ENCODE measurements at regions not wholly inside any gene's neighbourhood (a gene's known extent, or its start where the extent isn't known, plus 50 kb on each side); places are given as distances from the start of the nearest gene placed in this dataset.

DNA sequence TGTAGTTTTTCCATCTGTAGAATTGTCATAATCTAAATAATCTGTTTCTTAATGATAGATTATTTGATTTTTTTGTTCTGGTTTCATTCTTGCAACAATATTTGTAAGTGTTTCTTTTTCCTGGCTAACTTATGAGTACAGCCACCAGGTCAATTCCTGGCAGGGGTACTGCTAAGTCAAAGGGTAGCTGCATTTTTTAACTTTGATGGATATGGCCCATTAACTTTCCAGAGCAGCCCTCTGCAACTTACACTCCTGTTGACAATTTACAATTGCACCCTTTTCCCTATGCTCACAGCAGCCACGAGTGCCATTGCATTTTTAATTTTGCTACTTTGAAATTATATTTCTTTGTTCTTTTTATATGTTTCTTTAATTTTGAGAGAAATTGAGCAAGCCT is 209.3 kb upstream of the CST7 start:
- DNase-seq (no peak), ATAC-seq (no peak)
- no peaks in the 10 kb centered on the region for H3K36me3 ChIP-seq (ENCODE audit: low read depth)
- no peaks in the 10 kb centered on the region for H3K9me3 ChIP-seq
- no peaks in the 10 kb centered on the region for H3K4me1 ChIP-seq (ENCODE audit: low read depth)
- no peak overlapping the region for H3K4me3 ChIP-seq
- intact Hi-C loops (cut with DNase I, micrococcal nuclease) = no loop called here
- TF ChIP-seq, protein P1, sequence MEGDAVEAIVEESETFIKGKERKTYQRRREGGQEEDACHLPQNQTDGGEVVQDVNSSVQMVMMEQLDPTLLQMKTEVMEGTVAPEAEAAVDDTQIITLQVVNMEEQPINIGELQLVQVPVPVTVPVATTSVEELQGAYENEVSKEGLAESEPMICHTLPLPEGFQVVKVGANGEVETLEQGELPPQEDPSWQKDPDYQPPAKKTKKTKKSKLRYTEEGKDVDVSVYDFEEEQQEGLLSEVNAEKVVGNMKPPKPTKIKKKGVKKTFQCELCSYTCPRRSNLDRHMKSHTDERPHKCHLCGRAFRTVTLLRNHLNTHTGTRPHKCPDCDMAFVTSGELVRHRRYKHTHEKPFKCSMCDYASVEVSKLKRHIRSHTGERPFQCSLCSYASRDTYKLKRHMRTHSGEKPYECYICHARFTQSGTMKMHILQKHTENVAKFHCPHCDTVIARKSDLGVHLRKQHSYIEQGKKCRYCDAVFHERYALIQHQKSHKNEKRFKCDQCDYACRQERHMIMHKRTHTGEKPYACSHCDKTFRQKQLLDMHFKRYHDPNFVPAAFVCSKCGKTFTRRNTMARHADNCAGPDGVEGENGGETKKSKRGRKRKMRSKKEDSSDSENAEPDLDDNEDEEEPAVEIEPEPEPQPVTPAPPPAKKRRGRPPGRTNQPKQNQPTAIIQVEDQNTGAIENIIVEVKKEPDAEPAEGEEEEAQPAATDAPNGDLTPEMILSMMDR (IDR thresholded peaks at IDR 0.05) = no peak

GRCh38 chr20:24741493-24742072 is 207.5 kb upstream of the CST7 start:
- H3K9me3 ChIP-seq = no peaks in the 10 kb centered on the region
- peaks cover 5% of the 10 kb centered on the region for H3K4me1 ChIP-seq (ENCODE audit: low read depth)
- ATAC-seq (no peak), DNase-seq (no peak)
- H3K36me3 ChIP-seq (ENCODE audit: low read depth) = no peaks in the 10 kb centered on the region
- H3K4me3 ChIP-seq = no peak overlapping the region
- TF ChIP-seq, protein P1 (IDR thresholded peaks at IDR 0.05) = no peak
- intact Hi-C loops (cut with DNase I, micrococcal nuclease) = no loop called here

DNA sequence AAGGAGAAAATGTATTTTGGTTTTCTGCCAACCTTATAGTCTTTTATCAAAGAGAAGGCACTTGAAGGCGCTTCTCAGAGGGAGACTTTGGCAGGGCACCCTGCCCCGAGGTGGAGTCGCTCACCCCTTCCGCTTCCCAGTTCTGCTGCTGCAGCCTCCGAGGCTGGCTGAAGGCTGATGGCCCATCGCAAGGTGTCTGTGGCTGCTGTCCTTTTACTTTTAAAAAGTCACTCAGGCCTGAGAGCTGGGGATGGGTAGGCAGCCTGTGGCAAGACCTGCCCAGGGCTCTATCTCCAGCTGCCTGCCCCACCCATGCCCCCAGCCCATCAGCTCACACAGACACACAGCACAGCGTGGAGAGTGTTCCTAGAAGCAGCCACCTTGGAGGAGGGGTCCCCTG is 206.6 kb upstream of the CST7 start:
- H3K4me3 ChIP-seq = no peak overlapping the region
- intact Hi-C loops (cut with DNase I, micrococcal nuclease) = no loop called here
- ATAC-seq (no peak), DNase-seq (no peak)
- H3K9me3 ChIP-seq = no peaks in the 10 kb centered on the region
- H3K4me1 ChIP-seq (ENCODE audit: low read depth) = peaks cover 5% of the 10 kb centered on the region
- no peaks in the 10 kb centered on the region for H3K36me3 ChIP-seq (ENCODE audit: low read depth)
- TF ChIP-seq, protein P1 (IDR thresholded peaks at IDR 0.05) = no peak

DNA sequence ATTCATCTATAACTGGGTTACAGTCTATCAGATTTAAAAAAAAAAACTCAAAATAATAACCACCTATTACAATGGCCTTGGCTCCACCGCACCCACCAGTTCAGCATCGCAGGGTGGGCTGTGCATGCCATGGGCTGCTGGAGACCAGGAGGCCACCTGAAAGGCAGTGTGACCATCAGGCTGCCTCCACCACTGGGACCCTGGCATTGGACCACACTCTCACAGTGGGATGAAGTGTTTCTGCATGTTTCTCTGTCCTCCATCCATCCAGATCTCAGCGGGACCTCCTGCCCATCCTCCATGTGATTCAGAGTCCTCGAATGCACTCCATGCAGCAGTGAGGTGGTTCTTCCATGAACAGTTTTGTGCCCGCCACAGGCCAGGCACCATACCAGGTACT is 206.1 kb upstream of the CST7 start:
- TF ChIP-seq, protein P1 (IDR thresholded peaks at IDR 0.05) = no peak
- ATAC-seq (no peak), DNase-seq (no peak)
- H3K4me3 ChIP-seq = no peak overlapping the region
- H3K36me3 ChIP-seq (ENCODE audit: low read depth) = no peaks in the 10 kb centered on the region
- intact Hi-C loops (cut with DNase I, micrococcal nuclease) = no loop called here
- H3K9me3 ChIP-seq = no peaks in the 10 kb centered on the region
- H3K4me1 ChIP-seq (ENCODE audit: low read depth) = peaks cover 5% of the 10 kb centered on the region

DNA sequence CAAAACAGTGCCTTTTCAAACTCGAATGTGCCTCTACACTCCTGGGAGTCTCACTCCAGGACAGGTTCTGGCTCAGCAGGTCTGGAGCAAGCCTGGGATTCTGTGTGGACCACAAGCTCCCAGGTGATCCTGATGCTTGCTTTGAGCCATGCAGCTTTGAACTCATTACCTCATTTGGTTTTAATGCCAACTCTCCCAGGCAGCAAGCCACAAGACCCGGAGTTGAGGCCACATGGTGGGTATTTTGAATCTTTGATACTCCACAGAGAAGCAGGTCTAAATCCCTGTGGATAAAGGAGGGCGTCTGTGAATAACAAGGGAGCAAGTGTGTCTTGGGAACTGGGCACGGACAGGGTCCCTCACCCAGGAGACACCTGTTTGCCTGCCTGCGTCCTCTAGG is 205.4 kb upstream of the CST7 start:
- Histone ChIP-seq H3K36me3 (ENCODE audit: low read depth) (no peaks in the 10 kb centered on the region), H3K4me1 (ENCODE audit: low read depth) (peaks cover 5% of the 10 kb centered on the region), H3K9me3 (no peaks in the 10 kb centered on the region), H3K4me3 (no peak overlapping the region)
- no peak for DNase-seq
- TF ChIP-seq, protein P1 (IDR thresholded peaks at IDR 0.05) = no peak
- no peak for ATAC-seq
- intact Hi-C loops (cut with DNase I, micrococcal nuclease) = no loop called here

GRCh38 chr20:24744747-24745146 is 204.3 kb upstream of the CST7 start:
- intact Hi-C loops (cut with DNase I, micrococcal nuclease) = no loop called here
- no peaks in the 10 kb centered on the region for H3K9me3 ChIP-seq
- DNase-seq = no peak
- H3K36me3 ChIP-seq (ENCODE audit: low read depth) = no peaks in the 10 kb centered on the region
- peaks cover 5% of the 10 kb centered on the region for H3K4me1 ChIP-seq (ENCODE audit: low read depth)
- TF ChIP-seq, protein P1 (IDR thresholded peaks at IDR 0.05) = no peak
- H3K4me3 ChIP-seq = no peak overlapping the region
- ATAC-seq = no peak

Measured in mucosa of descending colon (tissue), 3 donors.